Right lung (tissue), 2 donors: ENCODE measurements at regions not wholly inside any gene's neighbourhood (a gene's known extent, or its start where the extent isn't known, plus 50 kb on each side); places are given as distances from the start of the nearest gene placed in this dataset.
"Not testable (repeated sequence)": the region's sequence is repeated elsewhere in the genome, so short reads cannot be mapped to it uniquely, and the experiment has no call there.

Experiments
- DNase-seq, 2 donors: peaks; one replicate each; pipeline ENCODE4 v3.0.0-alpha.2; 2013

- DNase-seq, result no peak
These were observed 121.2 kb upstream of the FOXP2 start for GRCh38 chr7:114293289-114294012.

- DNase-seq, result no peak
These were observed 134.7 kb upstream of the FOXP2 start for GRCh38 chr7:114279901-114280300.

GRCh38 chr7:114273218-114273617 lies 141.4 kb upstream of the FOXP2 start:
- no peak for DNase-seq

GRCh38 chr7:114269714-114270113 lies 144.9 kb upstream of the FOXP2 start:
- no peak for DNase-seq

GRCh38 chr7:114267550-114267949 lies 147.1 kb upstream of the FOXP2 start:
- DNase-seq, result not testable (repeated sequence)

- DNase-seq, result no peak
These were observed 150.6 kb upstream of the FOXP2 start for GRCh38 chr7:114264023-114264422.

GRCh38 chr7:114263219-114263618 lies 151.4 kb upstream of the FOXP2 start:
- no peak for DNase-seq

GRCh38 chr7:114255404-114255841 lies 159.2 kb upstream of the FOXP2 start:
- no peak for DNase-seq

- no peak for DNase-seq
These were observed 171.0 kb upstream of the FOXP2 start for GRCh38 chr7:114243646-114244045.

- DNase-seq, result no peak
These were observed 171.6 kb upstream of the FOXP2 start for GRCh38 chr7:114242992-114243507.

- no peak for DNase-seq
These were observed 185.4 kb upstream of the FOXP2 start for GRCh38 chr7:114229246-114229645.

- no peak for DNase-seq
These were observed 188.8 kb upstream of the FOXP2 start for GRCh38 chr7:114225784-114226183.

GRCh38 chr7:114218283-114218682 lies 196.3 kb upstream of the FOXP2 start:
- no peak for DNase-seq

- DNase-seq, result no peak
These were observed 197.4 kb upstream of the FOXP2 start for GRCh38 chr7:114217026-114217806.

- DNase-seq, result no peak
These were observed 200.1 kb upstream of the FOXP2 start for GRCh38 chr7:114214466-114214865.

- peak in 1 of 2 donors; percentile 2 for DNase-seq
These were observed 201.7 kb upstream of the FOXP2 start for GRCh38 chr7:114212721-114213429.

- DNase-seq, result no peak
These were observed 204.6 kb upstream of the FOXP2 start for GRCh38 chr7:114209968-114210367.

GRCh38 chr7:114206688-114207087 lies 207.9 kb upstream of the FOXP2 start:
- DNase-seq, result no peak

GRCh38 chr7:114196517-114196916 lies 218.1 kb upstream of the FOXP2 start:
- DNase-seq, result no peak

- DNase-seq, result no peak
These were observed 224.2 kb upstream of the FOXP2 start for GRCh38 chr7:114190387-114190786.

- DNase-seq, result peak; percentile 41 to 44
These were observed 231.1 kb upstream of the FOXP2 start for GRCh38 chr7:114183311-114184088.

GRCh38 chr7:114182837-114183236 lies 231.8 kb upstream of the FOXP2 start:
- DNase-seq, result peak; percentile 6 to 8
